SIG-M5 treated with dmso at 0.1 percent for 504 hours (cell line): ENCODE measurements at regions not wholly inside any gene's neighbourhood (a gene's known extent, or its start where the extent isn't known, plus 50 kb on each side); places are given as distances from the start of the nearest gene placed in this dataset.

Experiments used
- DNase-seq: peaks from one replicate; lab custom pipeline; 2025; ENCODE audit not compliant: unreplicated experiment; lab: John Stamatoyannopoulos, UW

DNA sequence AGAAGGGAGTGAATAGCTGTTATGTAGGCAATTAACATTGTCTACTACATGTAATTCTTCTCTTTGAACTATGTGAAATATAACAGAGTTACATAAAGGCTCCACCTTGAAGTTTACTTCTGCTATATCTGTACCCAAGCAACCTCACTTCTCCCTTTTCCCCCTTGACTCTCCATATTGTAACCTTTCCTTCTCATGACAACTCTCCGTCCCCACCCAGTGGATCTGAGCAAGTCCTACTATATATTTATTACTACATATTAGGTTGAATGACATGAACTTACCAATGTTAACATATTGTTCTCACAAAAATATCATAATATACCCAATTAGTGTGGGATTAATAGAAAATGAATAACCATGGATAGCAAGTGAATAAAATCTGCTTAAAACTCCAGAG, 93.2 kb upstream of the ATP8A1 start:
- DNase-seq: no peak

DNA sequence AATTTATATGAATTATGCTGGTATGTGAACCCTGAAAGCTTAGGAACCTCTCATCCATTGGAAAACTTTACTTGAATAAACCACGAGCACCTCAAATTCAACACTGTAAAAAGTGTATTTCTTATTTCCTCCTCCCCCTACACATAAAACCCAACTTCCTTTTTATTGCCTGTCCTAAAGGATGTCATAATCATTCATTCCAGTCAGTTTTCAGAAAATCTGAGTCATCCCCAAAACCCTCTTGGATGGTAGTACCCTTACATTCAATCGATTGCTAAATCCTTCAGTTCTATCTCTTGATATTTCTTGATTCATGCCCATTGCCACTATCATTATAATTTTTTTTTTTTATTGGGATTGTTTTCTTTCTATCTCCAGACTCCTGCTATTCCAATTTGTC, 91.1 kb upstream of the ATP8A1 start:
- no peak for DNase-seq

DNA sequence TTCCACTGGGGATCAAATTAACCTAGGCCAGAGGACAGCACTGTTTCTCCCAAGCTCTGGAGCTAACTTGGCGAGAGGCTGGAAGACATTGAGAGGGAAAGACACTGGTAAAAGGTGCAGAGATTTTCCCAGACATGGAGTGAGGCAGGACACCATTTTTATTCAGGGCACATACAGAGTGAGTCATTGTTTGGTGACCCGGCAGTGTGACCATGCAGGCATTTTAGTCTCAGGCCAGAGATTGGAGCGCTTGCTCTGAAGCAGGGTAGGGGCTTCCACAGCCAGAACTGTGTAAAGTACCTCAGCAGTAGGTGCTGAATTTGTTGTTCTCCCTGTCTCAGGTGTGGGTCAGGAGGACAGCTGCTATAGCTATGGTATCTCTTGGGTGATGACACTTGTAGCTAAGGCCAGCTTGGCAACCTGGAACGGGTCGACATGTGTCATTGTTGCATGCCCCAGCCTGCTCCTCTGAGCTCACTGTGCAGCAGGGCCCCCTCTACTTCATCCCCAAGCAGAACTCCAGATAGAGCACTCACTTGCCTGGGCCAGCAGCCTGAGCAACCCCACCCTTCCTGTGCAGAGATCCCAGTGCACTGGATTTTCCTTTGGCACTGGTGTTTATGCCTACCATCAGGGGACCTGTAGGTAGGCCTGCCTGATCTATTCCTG, 79.8 kb upstream of the ATP8A1 start:
- DNase-seq: no peak

DNA sequence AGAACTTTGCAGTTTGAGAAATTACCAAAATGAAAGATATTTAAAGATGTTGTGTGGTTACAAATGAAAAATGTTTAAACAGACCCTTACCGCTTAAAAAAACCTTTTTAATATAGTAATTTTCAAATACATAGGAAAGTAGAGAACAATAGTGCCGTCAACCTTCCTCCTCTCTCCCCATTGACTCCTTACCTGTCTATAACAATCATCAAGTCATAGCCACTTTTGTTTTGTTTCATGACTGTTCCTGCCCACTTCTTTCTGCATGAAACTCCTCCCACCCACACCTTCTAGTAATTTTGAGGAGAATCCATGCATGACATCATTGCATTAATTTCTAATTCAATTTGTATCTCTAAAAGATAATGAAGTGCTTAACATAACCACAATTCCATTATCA, 76.5 kb upstream of the ATP8A1 start:
- no peak for DNase-seq

DNA sequence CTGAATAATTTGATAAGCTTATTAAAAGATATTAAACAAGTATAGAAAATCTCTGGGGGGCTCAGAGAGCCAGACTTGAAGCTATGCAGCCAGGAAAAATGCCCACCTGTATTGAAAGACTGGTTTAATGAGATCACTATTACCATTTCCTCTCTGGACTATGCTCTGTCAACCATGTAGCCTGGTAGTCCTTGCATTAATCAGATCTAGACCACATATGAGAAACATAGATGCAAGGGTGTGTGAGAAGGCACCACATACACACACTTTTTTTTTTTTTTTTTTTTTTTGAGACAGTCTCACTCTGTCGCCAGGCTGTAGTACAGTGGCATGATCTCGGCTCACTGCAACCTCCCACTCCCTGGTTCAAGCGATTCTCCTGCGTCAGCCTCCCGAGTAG, 75.9 kb upstream of the ATP8A1 start:
- no peak for DNase-seq

DNA sequence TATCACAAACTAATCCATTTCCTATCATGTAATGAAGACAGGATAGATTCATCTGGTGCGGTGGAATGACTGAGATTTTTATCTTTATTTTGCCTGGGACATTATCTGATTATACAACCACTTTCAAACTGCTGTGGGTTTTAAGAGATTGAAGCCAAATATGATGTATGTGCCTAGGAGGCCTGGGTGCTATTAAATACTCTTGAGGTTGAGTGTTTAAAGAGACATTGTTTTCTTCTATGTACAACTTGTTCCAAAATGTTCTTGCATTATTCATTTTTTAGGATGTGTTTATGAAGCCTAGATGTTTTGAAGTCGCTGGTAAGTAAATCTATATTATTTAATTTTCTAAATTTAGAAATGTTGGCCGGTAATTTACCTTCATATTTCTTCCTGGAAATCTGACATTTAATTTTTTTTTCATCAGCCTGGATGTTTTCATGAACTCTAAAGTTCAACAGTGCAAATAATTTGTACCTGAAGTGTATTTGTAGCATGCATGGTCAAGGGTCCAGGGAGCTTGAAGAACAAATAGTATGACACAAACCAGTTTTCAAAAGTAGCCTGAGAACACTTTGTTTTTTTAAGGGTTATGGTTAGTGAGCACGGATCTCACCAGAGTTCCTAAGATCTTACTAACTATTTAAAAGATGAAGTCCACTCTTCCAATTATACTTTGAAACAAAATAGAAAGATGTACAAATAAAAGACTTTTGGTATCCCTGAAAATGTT, 72.8 kb upstream of the ATP8A1 start:
- no peak for DNase-seq

DNA sequence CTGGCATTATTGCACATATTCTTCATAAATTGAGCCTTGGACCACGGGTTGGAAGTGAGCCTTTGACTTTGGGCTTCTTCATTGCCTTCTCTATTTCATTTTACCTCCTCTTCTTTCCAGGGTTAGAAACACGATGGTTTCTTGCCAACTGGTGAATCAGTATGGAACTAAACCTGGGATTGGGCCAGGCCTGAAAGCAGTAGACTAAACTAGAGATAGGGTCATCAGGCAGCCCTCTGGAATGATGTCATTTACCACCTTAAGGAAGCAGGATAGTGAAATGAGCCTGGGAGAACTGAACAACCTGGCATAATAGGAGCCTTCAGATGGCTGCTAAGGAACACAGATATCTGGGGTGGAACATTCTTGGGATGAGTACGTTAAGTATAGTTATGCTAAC, 67.5 kb upstream of the ATP8A1 start:
- DNase-seq: no peak

DNA sequence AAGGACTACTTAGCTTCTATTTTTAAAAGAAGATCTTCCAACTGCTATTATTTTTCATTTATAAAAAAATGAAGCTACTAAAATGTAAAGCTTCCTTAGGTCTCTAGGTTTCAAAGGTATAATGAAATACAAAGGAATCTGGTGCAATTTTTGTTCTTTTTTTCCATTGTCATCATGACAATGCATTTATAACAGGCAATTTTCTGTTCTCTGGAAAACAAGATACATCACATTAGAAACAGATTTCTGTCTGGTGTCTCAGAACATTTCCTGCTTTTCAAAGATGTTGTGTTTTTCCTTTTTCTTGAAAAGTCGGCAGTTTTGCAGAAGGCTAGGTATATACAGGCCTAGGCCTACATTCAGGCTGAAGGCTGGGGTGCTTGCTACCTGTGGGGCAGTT, 63.6 kb upstream of the ATP8A1 start:
- no peak for DNase-seq

DNA sequence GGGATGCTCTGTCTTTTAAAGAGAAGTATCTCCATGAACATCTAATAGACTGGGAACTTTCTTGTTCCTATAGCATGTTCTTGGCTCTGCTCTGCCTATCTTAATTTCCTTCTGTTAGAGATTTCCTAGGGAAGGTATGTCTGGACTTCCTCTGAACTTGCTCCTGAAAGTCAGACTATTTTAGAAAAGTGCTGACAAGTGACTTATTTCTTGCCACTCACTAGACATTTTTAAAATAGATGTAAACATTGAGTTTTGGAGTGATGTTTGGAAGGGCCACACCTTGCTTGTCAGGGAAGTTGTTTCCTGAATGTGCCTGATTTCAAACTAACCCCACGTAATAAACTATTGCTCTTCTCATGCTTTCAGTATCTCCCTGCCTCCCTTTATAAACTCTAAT, 62.4 kb upstream of the ATP8A1 start:
- DNase-seq: no peak

DNA sequence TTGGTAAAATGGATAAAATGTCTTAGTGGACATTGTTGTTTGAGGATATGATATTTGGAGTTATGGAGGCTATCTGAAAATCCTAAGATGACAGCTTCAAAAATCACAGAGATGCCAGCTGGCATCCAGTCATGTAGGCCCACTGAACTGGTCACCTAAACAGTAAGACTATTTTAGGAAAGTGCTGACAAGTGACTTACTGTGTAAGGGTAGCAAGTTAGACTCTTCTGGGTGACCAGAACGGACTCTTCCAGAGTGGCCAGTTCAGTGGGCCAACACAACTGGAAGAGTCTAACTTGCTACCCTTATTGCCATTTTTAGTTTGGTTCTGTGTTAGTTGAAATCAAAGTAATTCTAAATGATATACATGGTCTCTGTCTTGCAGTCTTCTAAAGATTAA, 61.4 kb upstream of the ATP8A1 start:
- no peak for DNase-seq

DNA sequence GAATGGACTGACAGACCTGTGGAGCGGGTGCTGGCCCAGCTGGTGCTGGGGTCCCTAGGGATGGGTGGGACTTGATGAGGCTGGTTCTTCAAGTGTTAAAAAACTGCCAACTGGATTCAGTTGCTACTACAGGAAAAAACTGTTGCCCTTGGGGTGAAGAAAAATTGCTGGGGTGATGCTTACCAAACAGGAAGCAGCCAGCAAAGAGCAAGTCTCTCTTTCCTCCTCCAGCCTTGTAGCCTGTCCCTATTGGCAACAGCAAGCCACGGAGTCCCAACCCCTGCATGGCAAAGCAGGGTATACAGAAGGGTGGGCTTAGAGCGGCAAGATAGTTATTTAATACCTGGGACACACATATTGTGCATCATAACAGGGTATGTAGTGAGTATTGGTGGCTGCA, 60.1 kb upstream of the ATP8A1 start:
- DNase-seq: no peak

DNA sequence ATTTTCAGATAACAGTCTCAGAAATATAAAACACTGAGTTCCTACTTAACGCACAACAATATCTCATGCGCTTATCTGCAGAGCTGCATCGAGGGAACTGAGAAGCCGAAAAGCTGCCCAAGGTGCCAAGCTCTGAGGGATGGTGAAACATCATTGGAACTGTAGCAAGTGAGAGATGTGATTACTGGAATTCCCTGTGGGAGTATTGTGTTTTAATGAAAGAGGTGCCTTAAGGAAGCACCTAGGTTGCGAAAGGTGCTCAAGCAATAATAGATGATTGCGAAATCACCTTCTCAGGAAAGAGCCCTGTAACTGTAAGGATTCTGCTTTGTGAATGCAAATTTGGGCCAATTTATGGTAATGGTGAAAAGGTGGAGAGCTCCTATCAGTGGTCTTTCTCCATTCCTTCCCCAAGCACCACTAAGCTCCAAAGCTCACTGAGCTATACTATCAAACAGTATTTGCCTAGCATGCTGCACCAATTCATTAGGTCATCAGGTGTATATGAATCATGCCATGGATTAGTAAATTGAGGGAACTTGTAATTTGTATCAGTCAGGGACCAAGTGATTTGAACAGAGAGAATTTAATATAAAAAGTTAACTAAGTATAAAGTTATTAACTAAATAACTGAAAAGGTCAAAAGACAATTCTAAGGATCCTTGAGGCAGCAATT, 59.0 kb upstream of the ATP8A1 start:
- no peak for DNase-seq

DNA sequence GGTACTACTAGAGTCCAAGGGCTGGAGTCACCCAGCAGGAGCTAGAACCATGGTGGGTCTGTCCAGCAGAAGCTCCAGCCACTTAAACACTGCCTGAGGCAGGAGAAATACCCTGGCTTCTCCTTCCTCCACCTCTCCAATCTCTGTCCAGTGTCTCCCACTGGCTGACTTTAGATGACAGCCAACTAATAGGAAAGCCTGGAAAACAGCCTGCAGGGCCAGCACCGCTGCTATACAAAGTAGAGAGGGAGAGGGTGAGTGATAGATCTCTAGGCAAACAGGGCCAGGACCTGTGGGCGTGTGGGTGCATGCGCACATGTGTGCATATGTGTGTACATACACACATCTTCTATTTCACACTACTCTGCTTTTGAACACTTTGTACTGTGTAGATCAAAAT, 56.5 kb upstream of the ATP8A1 start:
- no peak for DNase-seq

DNA sequence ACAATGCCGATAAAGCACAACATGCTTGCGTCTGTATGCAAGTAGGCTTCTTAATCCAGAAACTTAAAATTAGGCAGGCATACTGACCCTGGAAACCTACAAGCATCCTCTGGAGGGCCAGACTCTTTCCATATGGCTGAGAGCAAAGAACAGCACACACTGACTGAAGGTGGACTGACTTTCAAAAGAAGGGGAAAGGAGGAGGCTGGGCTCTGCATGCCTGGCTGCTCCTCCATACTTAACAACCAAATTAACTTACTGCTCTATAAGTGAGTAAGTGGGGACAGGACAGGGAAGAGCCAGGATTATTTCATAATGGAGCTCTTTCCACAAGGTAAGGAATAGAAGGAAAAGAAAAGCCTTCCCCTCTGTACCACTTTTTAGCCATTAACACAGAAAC, 55.9 kb upstream of the ATP8A1 start:
- no peak for DNase-seq

DNA sequence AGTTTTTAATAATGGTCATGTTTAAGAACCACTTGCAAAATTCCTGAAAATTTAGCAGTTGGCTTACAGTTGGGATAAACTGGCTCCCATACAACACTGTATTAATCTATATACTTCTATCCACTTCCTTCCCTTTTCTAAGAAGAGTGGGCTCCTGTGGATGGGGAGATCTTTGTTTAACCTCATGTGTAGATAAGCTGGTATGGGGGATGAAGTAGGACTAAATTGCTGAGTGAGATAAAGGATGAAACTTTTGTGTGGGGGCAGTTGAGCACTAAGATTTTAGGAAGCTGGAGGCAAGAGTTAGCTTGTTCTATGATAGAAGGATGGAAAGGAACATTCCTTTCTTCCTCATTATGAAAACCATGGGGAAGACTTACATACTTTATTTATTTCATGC, 54.6 kb upstream of the ATP8A1 start:
- no peak for DNase-seq

DNA sequence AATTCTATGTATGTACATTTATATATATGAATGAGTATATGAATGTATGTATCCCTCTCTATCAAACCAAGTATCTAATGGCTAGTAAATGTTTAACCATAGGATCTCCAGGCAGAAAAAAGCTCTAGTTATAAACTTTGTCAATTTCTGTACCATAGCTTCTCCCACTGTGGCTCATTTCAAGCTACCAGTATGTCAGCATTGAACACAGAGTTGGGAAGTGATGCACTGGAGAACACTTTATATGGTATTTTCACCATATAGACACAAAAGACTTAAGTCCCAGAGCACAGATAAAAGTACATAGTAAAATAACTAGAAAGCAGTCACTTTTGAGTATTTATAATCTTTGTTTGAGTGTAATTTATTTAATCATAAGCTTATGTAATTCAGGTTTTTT, 53.9 kb upstream of the ATP8A1 start:
- DNase-seq: no peak

DNA sequence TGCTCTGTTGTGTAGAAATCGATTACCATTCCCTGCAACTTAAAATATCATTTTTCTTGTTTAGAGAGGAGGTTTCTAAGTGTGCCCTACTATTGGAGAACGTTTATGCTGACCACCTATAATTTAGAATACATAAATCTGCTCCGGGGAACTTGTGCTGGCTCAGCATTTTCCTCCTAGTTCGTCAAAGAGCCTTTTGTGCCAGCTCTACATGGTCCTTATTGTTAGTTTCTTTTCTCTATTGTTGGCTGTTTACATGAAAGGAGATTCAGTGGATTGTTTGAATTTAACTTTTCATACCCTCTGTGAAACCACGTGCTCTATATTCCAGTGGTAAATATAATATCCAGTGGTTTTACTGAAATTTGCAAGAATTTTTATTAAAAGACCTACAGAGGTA, 53.4 kb upstream of the ATP8A1 start:
- DNase-seq: no peak

DNA sequence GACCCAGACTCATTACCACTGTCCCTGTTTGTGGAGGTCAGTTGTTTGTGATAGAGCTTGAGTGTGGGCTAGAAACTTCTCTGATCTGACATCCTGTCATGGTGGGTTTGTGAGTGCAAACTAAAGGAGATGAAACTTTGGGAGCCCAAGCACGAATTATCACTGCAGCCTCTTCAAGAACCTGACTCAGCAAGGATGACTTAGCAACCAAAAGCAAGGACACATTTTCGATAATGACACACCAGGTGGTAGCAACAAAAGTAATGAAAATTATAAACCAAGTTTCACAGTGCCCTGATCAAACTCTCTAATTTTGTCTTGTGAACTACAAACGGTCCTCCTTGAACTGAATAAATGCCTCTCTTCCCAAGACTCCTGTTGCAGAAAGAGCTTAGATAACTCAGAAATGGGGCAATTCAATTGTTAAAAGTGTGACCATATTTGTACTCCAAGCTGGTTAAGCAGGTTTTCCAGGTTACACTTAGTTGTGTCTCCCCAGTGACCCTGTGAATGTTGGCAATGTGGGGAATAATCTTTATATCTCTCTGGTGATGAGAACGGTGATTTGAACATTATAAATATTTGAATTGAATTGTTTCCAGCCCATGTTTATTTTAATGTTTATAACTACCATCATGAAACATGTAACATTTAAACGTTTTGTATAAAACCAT, 52.6 kb upstream of the ATP8A1 start:
- peak; percentile 29 for DNase-seq

DNA sequence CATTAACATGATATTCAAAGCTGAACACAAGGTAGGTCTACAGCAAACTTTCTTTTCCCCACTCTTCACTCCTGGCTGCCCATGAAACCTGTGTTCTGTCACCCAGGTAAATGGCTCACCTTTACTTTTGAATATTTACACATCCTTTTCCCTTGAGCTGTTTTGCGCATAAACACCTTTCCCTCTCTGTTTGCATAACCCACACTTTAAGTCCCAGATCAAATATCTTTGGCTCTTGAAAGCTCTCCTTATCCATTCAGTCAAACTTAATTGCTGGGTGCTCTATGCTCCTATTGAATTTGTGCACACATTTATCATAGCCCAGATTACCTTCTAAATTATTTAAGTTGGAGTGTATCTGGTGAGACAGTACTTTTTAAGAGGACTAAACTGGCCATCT, 51.7 kb upstream of the ATP8A1 start:
- no peak for DNase-seq
